NT2/D1 (cell line): ENCODE measurements at regions not wholly inside any gene's neighbourhood (a gene's known extent, or its start where the extent isn't known, plus 50 kb on each side); places are given as distances from the start of the nearest gene placed in this dataset.

Source experiments
- YY1 ChIP-seq: IDR thresholded peaks from 2 replicates; pipeline ENCODE4 v1.6.1; 2011; ENCODE audit not compliant: insufficient read length, insufficient read depth
- ZNF274 ChIP-seq: IDR thresholded peaks from 2 replicates; pipeline ENCODE4 v1.6.1; 2011; ENCODE audit warnings: mild to moderate bottlenecking, low read depth, low read length

GRCh38 chr16:62596584-62596983, 560.3 kb upstream of the CDH8 start:
- TF ChIP-seq ZNF274 = no peak
- no peak for TF ChIP-seq YY1
